ENCODE measurements at regions not wholly inside any gene's neighbourhood (a gene's known extent, or its start where the extent isn't known, plus 50 kb on each side); places are given as distances from the start of the nearest gene placed in this dataset.

- TF ChIP-seq CTCF (tag by site-specific recombination; IDR thresholded peaks at IDR 0.05) (no peak), ZBTB21 (tag by site-specific recombination; IDR thresholded peaks at IDR 0.05) (no peak), ZNF138 (tag by site-specific recombination; IDR thresholded peaks at IDR 0.05; ENCODE audit: borderline replicate concordance) (no peak), ZNF335 (tag by site-specific recombination; conservative IDR thresholded peaks at IDR 0.05) (no peak), ZEB2 (tag by site-specific recombination; IDR thresholded peaks at IDR 0.05) (no peak)
Measured at GRCh38 chr21:23384679-23385078, 2222.6 kb downstream of the MRPL39 start.

Data from HEK293 (cell line).